ENCODE measurements at regions not wholly inside any gene's neighbourhood (a gene's known extent, or its start where the extent isn't known, plus 50 kb on each side); places are given as distances from the start of the nearest gene placed in this dataset.

GRCh38 chr5:158195416-158196210 lies 336.7 kb upstream of the CLINT1 start:
- TF ChIP-seq CTCF (IDR thresholded peaks at IDR 0.05; ENCODE audit: poor library complexity) (no peak), EZH2phosphoT487 (IDR thresholded peaks at IDR 0.05; ENCODE audit: low read depth, severe bottlenecking, unreplicated experiment) (no peak), EZH2 (IDR thresholded peaks at IDR 0.05; ENCODE audit: borderline replicate concordance) (no peak)
